Small intestine (tissue), 7 donors: ENCODE measurements at regions not wholly inside any gene's neighbourhood (a gene's known extent, or its start where the extent isn't known, plus 50 kb on each side); places are given as distances from the start of the nearest gene placed in this dataset.

Experiments used
- DNase-seq, 2 donors: peaks; one replicate each; pipeline versions ENCODE4 v3.0.0 to v3.0.0-alpha.2; 2013
- FAIRE-seq: peaks from 2 replicates; lab custom pipeline; 2012; peaks lifted over from hg19 to GRCh38; lab: Jason Lieb, UNC
- H3K27ac ChIP-seq, 3 donors: one replicate each; pipeline ENCODE4 v1.5.1; 2013; ENCODE audit warnings: low read length in 2 of 3, mild to moderate bottlenecking in 2 of 3, control low read depth in 1 of 3, inconsistent platforms in 1 of 3, low read depth in 1 of 3, moderate library complexity in 1 of 3
- H3K27me3 ChIP-seq, 3 donors: one replicate each; pipeline ENCODE4 v1.6.1; 2013; ENCODE audit warnings: low read length in 3 of 3, inconsistent platforms in 1 of 3; ENCODE audit not compliant: control insufficient read depth in 3 of 3, insufficient read depth in 3 of 3
- H3K36me3 ChIP-seq, 3 donors: one replicate each; pipeline ENCODE4 v1.6.1; 2013; ENCODE audit warnings: low read length in 3 of 3, inconsistent platforms in 1 of 3, low read depth in 1 of 3, mild to moderate bottlenecking in 1 of 3, moderate library complexity in 1 of 3; ENCODE audit not compliant: control insufficient read depth in 3 of 3, insufficient read depth in 2 of 3
- H3K4me1 ChIP-seq, 3 donors: one replicate each; pipeline ENCODE4 v1.6.1; 2013; ENCODE audit warnings: low read length in 2 of 3, inconsistent platforms in 1 of 3, low read depth in 1 of 3, mild to moderate bottlenecking in 1 of 3, moderate library complexity in 1 of 3; ENCODE audit not compliant: control insufficient read depth in 3 of 3, insufficient read depth in 2 of 3
- H3K4me3 ChIP-seq, 3 donors: one replicate each; pipeline ENCODE4 v1.5.1; 2013; ENCODE audit warnings: low read length in 3 of 3, control low read depth in 1 of 3, inconsistent platforms in 1 of 3, low read depth in 1 of 3, mild to moderate bottlenecking in 1 of 3, moderate library complexity in 1 of 3
- H3K9me3 ChIP-seq, 2 donors: one replicate each; pipeline ENCODE4 v1.6.1; 2013; ENCODE audit warnings: low read depth in 1 of 2, low read length in 1 of 2; ENCODE audit not compliant: control insufficient read depth in 2 of 2, insufficient read depth in 1 of 2
- WGBS, 3 donors: extraction: QIAGEN DNeasy Blood & Tissue Kit; methylation state at CpG; one replicate each; pipeline ENCODE4 v1.1.7; 2013; 5-methylcytosine and 5-hydroxymethylcytosine counted together
- donor health status: healthy with polysubstance abuse.
- donor health status: control.
- donor health status: control.
- donor health status: Bipolar disorder and iron deficiency.
- donor health status: healthy.

DNA sequence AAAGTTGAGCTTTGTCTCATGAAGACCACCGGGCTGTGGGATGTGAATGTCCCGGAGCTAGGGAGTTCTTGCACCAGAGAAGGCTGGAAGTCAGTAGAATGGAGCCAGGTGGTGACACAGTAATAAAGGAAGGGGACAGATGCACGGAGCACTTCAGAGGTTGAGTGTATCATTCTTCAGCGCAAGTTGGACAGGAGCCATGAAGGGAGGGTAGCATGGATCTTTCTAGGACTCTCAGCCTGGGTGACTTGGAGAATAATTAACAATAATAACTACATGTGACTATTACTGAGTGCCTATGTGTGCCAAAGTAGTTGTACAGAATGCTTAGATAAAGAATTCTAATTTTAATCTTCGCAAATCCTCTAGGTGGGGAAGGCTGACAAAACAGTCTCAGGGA, 258.7 kb upstream of the AJAP1 start:
- DNase-seq (no peak), FAIRE-seq (no peak)
- Histone ChIP-seq H3K4me1 (no peaks in the 10 kb centered on the region), H3K27ac (no peak overlapping the region), H3K36me3 (no peaks in the 10 kb centered on the region), H3K27me3 (no peaks in the 10 kb centered on the region), H3K4me3 (no peak overlapping the region), H3K9me3 (no peaks in the 10 kb centered on the region)
- WGBS, 3 donors: 49 to 61% (median 54%) methylated on average over 5 of the region's 5 CpGs

DNA sequence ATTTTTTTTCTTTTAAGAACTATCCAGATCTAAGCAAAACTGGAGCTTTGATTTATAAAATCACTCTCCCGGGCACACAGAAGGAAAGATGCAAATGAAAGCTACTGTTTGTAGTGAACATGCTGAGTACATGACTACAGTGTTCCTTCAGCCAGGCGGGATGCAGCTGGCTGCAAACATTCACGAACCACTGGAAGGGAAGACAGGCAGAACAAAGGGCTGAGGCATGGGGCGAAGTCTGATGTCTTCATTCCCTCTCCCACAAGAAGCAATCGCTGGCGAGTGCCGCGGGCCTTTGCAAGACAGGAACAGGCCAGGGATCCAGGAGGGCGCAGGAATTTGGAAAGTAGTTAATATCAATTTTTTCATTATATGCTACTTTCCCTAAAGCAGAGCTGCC, 257.9 kb upstream of the AJAP1 start:
- no peaks in the 10 kb centered on the region for H3K4me1 ChIP-seq
- H3K4me3 ChIP-seq: no peak overlapping the region
- no peaks in the 10 kb centered on the region for H3K36me3 ChIP-seq
- DNase-seq: no peak
- H3K27me3 ChIP-seq: no peaks in the 10 kb centered on the region
- WGBS, 3 donors: 62 to 70% (median 63%) methylated on average over 9 of the region's 9 CpGs
- no peak for FAIRE-seq
- no peak overlapping the region for H3K27ac ChIP-seq
- no peaks in the 10 kb centered on the region for H3K9me3 ChIP-seq

DNA sequence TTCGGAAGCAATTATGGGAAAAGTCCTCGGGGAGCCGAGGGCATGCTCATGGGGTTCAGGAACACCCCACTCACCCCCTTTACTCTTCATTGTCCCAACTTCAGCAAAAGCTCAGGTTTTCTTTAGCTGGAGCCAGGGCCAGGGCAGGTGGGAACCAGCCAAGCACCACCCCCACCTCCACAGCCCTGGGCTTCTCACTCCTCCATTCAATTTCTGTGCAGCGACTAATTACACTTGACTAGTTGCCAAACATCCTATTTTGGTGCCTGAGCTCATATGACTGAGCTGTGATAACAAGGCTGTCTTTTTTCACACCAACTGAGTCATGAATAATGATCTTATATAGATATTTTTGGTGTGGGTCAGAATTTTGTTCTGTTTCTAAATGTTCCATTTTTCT, 257.2 kb upstream of the AJAP1 start:
- WGBS, 3 donors: 62 to 74% (median 73%) methylated on average over 4 of the region's 4 CpGs
- Histone ChIP-seq H3K27me3 (no peaks in the 10 kb centered on the region), H3K36me3 (no peaks in the 10 kb centered on the region), H3K27ac (no peak overlapping the region), H3K9me3 (no peaks in the 10 kb centered on the region), H3K4me1 (no peaks in the 10 kb centered on the region), H3K4me3 (no peak overlapping the region)
- FAIRE-seq (no peak), DNase-seq (no peak)

DNA sequence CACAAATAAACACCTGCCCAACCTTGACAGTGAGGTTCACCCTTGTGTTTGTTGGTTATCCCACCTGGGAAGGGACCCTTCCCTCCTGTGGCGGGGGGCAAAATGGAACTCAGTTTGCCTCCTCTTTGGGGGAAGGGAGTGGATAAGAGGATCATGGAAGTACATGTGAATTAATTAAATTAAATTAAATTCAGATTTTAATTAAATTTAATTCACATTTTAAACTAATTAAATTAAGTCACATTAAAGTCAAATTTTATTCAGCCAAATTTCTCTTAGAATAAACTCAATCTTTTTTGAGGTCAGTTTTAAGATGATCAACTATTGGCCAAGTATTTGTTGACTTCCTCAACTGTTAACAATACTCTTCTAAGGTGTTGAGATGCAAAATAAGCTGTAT, 252.4 kb upstream of the AJAP1 start:
- Histone ChIP-seq H3K27ac (no peak overlapping the region), H3K4me1 (no peaks in the 10 kb centered on the region), H3K27me3 (no peaks in the 10 kb centered on the region), H3K4me3 (no peak overlapping the region), H3K36me3 (no peaks in the 10 kb centered on the region), H3K9me3 (no peaks in the 10 kb centered on the region)
- DNase-seq (no peak), FAIRE-seq (no peak)
- WGBS, 3 donors: 83 to 93% (median 88%) methylated on average over 1 of the region's 1 CpG

DNA sequence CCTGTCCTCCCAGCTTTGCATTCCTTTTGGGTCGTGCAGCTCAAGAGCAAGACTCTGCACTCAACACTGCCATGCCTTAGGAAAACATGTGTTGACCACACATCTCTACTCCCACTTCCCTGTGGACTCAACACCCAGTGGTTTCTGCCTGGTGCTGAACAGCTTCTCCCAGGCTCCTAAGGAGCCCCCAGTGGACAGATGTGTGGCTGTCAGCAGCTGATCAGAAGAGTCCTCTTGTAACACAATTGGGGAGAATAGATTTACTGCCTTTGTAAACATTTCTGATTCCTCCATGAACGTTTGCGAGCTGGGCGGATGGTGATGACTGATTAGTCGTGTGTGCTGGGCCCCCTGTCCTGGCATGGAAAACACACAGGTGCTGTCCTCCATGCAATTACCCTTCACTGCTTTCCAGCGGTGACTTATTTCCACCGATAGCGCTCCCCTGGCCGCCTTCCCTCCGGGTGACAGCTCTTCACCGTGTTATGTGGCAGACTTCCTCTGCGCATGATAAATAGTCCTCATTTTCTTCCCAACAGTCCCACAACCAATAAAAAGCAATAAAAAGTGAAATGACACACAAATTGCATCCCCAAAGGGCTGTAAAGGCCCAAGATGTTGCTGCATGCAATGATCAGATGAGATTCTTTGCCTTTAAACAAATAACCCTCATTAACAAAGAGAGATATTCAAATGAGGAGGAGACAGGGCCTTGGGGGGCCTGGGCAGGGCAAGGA, 249.4 kb upstream of the AJAP1 start:
- FAIRE-seq (no peak), DNase-seq (no peak)
- no peak overlapping the region for H3K4me3 ChIP-seq
- no peaks in the 10 kb centered on the region for H3K36me3 ChIP-seq
- peaks cover 0 to 2% (median 0%) of the 10 kb centered on the region in 3 donors for H3K27me3 ChIP-seq
- no peaks in the 10 kb centered on the region for H3K9me3 ChIP-seq
- no peaks in the 10 kb centered on the region for H3K4me1 ChIP-seq
- H3K27ac ChIP-seq: no peak overlapping the region
- WGBS, 3 donors: 63 to 75% (median 74%) methylated on average over 12 of the region's 12 CpGs

DNA sequence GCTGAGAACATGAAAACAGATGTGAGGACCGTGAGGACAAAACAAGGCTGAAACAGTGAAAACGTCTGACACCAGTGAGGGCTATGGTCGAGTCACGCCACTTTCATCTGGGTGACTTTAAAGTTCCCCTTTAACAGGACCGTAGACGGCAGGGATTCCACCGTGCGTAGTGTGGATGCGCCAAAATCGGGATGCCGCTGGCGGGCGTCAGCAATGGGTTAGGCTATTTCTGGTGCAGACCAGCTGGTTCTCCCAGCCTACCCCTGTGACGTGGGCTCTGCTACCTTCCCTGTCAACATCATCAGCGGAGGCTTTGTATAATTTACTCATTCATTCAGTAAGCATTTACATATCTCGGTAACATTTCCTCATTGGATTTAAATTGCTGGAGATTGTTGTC, 246.6 kb upstream of the AJAP1 start:
- no peaks in the 10 kb centered on the region for H3K9me3 ChIP-seq
- FAIRE-seq (no peak), DNase-seq (no peak)
- H3K27me3 ChIP-seq: peaks cover 0 to 2% (median 0%) of the 10 kb centered on the region in 3 donors
- H3K4me1 ChIP-seq: no peaks in the 10 kb centered on the region
- H3K36me3 ChIP-seq: no peaks in the 10 kb centered on the region
- no peak overlapping the region for H3K27ac ChIP-seq
- 85 to 87% (median 87%) methylated on average over 16 of the region's 16 CpGs for WGBS, 3 donors
- no peak overlapping the region for H3K4me3 ChIP-seq

DNA sequence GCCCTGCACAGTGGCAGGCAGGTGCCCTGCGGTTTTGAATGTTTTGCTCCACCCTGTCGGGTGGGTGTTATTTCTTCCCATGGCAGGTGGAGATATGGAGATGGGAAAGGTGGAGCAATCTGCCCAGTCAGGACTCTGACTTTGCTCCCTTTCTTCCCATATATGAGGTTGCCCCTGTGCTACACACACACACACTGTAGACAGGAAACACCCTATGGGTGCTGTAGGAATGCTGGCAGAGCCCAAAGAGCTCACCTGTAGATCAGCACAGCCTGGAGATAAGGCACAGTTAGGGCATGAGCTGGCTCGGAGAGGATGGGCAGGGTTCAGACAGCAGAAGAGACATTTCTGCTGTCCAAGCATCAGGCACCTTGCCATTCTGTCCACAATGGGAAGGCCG, 246.0 kb upstream of the AJAP1 start:
- 68 to 77% (median 70%) methylated on average over 4 of the region's 4 CpGs for WGBS, 3 donors
- DNase-seq (no peak), FAIRE-seq (no peak)
- Histone ChIP-seq H3K27ac (no peak overlapping the region), H3K4me1 (no peaks in the 10 kb centered on the region), H3K9me3 (no peaks in the 10 kb centered on the region), H3K4me3 (no peak overlapping the region), H3K36me3 (no peaks in the 10 kb centered on the region), H3K27me3 (peaks cover 0 to 2% (median 0%) of the 10 kb centered on the region in 3 donors)

DNA sequence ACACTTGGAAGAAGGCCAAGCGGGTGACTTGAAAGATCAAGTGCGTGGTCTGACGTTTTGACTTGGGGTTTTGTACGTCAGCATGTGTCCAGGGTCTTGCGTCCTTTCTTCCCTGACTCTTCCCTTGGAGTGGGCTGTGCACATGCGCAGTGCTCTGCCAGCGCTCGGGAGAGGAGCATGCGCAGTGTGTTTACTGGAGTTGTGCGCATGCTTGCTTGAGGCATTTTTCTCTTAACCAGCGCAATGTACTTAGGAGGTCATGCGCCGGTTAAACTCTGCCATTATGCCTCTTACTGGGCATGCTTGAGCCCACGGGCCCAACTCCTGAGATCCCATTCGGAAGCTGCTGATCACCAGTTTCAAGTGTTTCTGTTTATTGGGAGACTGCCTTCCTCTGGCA, 242.5 kb upstream of the AJAP1 start:
- FAIRE-seq (no peak), DNase-seq (no peak)
- Histone ChIP-seq H3K9me3 (no peaks in the 10 kb centered on the region), H3K27me3 (peaks cover 0 to 2% (median 0%) of the 10 kb centered on the region in 3 donors), H3K4me1 (no peaks in the 10 kb centered on the region), H3K4me3 (no peak overlapping the region), H3K36me3 (no peaks in the 10 kb centered on the region), H3K27ac (no peak overlapping the region)
- WGBS, 3 donors: 90 to 93% (median 92%) methylated on average over 15 of the region's 15 CpGs

DNA sequence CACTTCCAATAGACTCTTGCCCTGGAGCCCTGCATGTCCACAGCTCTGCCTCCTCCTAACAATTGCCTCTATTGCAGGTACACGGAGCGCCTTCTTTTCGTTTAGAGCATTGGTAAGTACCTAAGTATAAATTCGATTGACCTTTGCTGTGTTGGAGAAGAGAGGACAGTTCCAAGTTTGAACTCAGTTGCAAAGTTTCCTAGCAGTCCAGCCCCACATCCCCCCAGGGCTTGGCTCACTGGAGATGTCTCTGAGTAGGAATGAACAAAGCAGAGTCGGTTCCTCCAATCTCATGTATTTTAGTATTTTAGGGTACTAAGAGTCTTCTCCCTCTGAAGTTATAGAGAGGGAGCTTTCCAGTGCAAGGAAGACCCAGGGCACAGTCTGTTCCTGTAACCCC, 238.9 kb upstream of the AJAP1 start:
- Histone ChIP-seq H3K27me3 (no peaks in the 10 kb centered on the region), H3K9me3 (peaks cover 0 to 9% of the 10 kb centered on the region in 2 donors), H3K4me1 (no peaks in the 10 kb centered on the region), H3K36me3 (no peaks in the 10 kb centered on the region), H3K27ac (no peak overlapping the region), H3K4me3 (no peak overlapping the region)
- no peak for DNase-seq
- FAIRE-seq: no peak
- 88 to 92% (median 91%) methylated on average over 5 of the region's 5 CpGs for WGBS, 3 donors
